DND-41 (cell line): ENCODE measurements at regions not wholly inside any gene's neighbourhood (a gene's known extent, or its start where the extent isn't known, plus 50 kb on each side); places are given as distances from the start of the nearest gene placed in this dataset.

Experiments used
- ATAC-seq: fragments of 200-7000 bp; cut with Tn5 transposase; 3 replicates; pipeline ENCODE4 v1.9.1; 2021; ENCODE audit warnings: low read depth; ENCODE audit not compliant: insufficient read depth
- DNase-seq: peaks from one replicate; pipeline ENCODE4 v3.0.0-alpha.2; 2020
- H2AFZ ChIP-seq: 2 replicates; pipeline ENCODE4 v1.6.0; 2012; ENCODE audit warnings: low read depth, low read length
- H3K27ac ChIP-seq: 2 replicates; pipeline ENCODE4 v1.5.1; 2012; ENCODE audit warnings: low read length, inconsistent platforms
- H3K27me3 ChIP-seq: fragments of 200-600 bp; sonication (generic); 2 replicates; pipeline ENCODE4 v1.6.0; 2012; ENCODE audit warnings: low read length, mild to moderate bottlenecking, inconsistent platforms; ENCODE audit not compliant: insufficient read depth, poor library complexity
- H3K36me3 ChIP-seq: 2 replicates; pipeline ENCODE4 v1.5.1; 2012; ENCODE audit warnings: low read length, inconsistent platforms; ENCODE audit not compliant: insufficient read depth
- H3K4me1 ChIP-seq: 2 replicates; pipeline ENCODE4 v1.5.1; 2012; ENCODE audit warnings: mild to moderate bottlenecking, low read length; ENCODE audit not compliant: insufficient read depth
- H3K4me2 ChIP-seq: 2 replicates; pipeline ENCODE4 v1.6.0; 2012; ENCODE audit warnings: mild to moderate bottlenecking, moderate library complexity, low read length, inconsistent platforms; ENCODE audit not compliant: insufficient read depth
- H3K4me3 ChIP-seq, 2 experiments: fragments of 200-600 bp in 1 of 2; shearing (Covaris generic) in 1 of 2; 2 replicates each; pipeline ENCODE4 v1.5.1; 2012 to 2016; ENCODE audit warnings: inconsistent platforms in 2 of 2, low read length in 2 of 2, mild to moderate bottlenecking in 2 of 2, low read depth in 1 of 2, moderate library complexity in 1 of 2
- H3K79me2 ChIP-seq: 2 replicates; pipeline ENCODE4 v1.6.0; 2012; ENCODE audit warnings: low read length, inconsistent platforms; ENCODE audit not compliant: insufficient read depth
- H3K9ac ChIP-seq: 2 replicates; pipeline ENCODE4 v1.6.0; 2012; ENCODE audit warnings: low read depth, mild to moderate bottlenecking, inconsistent platforms, low read length, moderate library complexity
- H3K9me3 ChIP-seq: 2 replicates; pipeline ENCODE4 v1.5.1; 2012; ENCODE audit warnings: low read length, moderate library complexity, mild to moderate bottlenecking, inconsistent platforms; ENCODE audit not compliant: insufficient read depth, severe bottlenecking
- H4K20me1 ChIP-seq: 2 replicates; pipeline ENCODE4 v1.6.0; 2012; ENCODE audit warnings: low read length; ENCODE audit not compliant: insufficient read depth
- EZH2 ChIP-seq: IDR thresholded peaks from 3 replicates; pipeline ENCODE4 v1.6.1; 2012; ENCODE audit warnings: borderline replicate concordance, low read depth, mild to moderate bottlenecking, moderate library complexity, low read length, inconsistent platforms; ENCODE audit not compliant: severe bottlenecking
- TF ChIP-seq, protein P1 (sequence below): IDR thresholded peaks from 2 replicates; pipeline ENCODE4 v1.5.1; 2012; ENCODE audit warnings: borderline replicate concordance, low read length, moderate library complexity, mild to moderate bottlenecking; ENCODE audit not compliant: poor library complexity, severe bottlenecking; ENCODE audit errors: extremely low read depth

DNA sequence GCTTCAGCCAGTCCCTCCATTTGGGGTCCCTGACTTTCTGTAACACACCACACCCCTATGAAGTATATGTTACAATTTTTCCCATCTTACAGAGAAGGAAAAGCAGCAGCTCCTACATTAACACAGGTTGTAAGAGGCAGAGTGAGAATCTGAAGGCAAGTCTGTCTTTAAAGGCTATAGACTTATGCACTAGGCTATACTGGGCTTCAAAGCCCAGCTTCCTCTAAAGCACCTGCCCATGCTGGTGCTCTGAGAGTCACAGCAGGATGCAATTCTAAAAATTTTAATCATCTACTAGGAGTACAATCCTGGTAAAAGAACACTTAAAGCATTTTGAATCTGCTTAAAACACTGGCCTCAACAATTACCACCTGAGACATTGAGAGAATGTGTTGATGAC is 113.0 kb upstream of the NLGN4Y start:
- no peaks in the 10 kb centered on the region for H3K9me3 ChIP-seq
- H3K4me1 ChIP-seq = no peaks in the 10 kb centered on the region
- no peak overlapping the region for H2AFZ ChIP-seq
- no peak overlapping the region for H3K4me3 ChIP-seq
- no peak for ATAC-seq
- no peak overlapping the region for H3K4me2 ChIP-seq
- no peaks in the 10 kb centered on the region for H3K79me2 ChIP-seq
- H3K27ac ChIP-seq = no peak overlapping the region
- no peaks in the 10 kb centered on the region for H4K20me1 ChIP-seq
- TF ChIP-seq EZH2 = no peak
- TF ChIP-seq, protein P1, sequence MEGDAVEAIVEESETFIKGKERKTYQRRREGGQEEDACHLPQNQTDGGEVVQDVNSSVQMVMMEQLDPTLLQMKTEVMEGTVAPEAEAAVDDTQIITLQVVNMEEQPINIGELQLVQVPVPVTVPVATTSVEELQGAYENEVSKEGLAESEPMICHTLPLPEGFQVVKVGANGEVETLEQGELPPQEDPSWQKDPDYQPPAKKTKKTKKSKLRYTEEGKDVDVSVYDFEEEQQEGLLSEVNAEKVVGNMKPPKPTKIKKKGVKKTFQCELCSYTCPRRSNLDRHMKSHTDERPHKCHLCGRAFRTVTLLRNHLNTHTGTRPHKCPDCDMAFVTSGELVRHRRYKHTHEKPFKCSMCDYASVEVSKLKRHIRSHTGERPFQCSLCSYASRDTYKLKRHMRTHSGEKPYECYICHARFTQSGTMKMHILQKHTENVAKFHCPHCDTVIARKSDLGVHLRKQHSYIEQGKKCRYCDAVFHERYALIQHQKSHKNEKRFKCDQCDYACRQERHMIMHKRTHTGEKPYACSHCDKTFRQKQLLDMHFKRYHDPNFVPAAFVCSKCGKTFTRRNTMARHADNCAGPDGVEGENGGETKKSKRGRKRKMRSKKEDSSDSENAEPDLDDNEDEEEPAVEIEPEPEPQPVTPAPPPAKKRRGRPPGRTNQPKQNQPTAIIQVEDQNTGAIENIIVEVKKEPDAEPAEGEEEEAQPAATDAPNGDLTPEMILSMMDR = no peak
- no peak overlapping the region for H3K9ac ChIP-seq
- no peaks in the 10 kb centered on the region for H3K36me3 ChIP-seq
- no peak for DNase-seq
- no peaks in the 10 kb centered on the region for H3K27me3 ChIP-seq

DNA sequence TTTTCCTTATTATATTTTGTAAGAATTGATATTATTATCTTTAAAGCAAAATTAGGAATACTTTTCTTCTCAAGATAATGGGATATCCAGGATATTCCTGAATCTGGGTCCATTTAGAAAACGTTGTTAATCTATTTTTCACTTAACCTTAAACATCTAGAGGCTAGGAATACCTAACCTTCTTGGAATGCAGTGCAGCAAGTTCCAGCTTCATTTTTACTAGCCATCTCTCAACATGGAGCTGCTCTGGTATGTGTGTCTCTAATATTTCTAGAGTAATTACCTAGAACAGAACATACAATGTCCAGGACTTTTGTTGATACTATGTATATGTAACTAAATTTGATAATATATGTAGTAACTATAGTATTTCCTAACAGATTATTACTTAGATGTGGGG is 87.8 kb upstream of the NLGN4Y start:
- ATAC-seq (no peak), DNase-seq (no peak)
- H3K9me3 ChIP-seq = no peaks in the 10 kb centered on the region
- H3K36me3 ChIP-seq = no peaks in the 10 kb centered on the region
- no peaks in the 10 kb centered on the region for H3K4me1 ChIP-seq
- no peaks in the 10 kb centered on the region for H3K79me2 ChIP-seq
- H3K4me3 ChIP-seq = no peak overlapping the region
- no peak overlapping the region for H3K9ac ChIP-seq
- no peak overlapping the region for H3K27ac ChIP-seq
- no peak overlapping the region for H3K4me2 ChIP-seq
- no peaks in the 10 kb centered on the region for H3K27me3 ChIP-seq
- no peak overlapping the region for H2AFZ ChIP-seq
- no peak for TF ChIP-seq EZH2
- TF ChIP-seq, protein P1 = no peak
- no peaks in the 10 kb centered on the region for H4K20me1 ChIP-seq

DNA sequence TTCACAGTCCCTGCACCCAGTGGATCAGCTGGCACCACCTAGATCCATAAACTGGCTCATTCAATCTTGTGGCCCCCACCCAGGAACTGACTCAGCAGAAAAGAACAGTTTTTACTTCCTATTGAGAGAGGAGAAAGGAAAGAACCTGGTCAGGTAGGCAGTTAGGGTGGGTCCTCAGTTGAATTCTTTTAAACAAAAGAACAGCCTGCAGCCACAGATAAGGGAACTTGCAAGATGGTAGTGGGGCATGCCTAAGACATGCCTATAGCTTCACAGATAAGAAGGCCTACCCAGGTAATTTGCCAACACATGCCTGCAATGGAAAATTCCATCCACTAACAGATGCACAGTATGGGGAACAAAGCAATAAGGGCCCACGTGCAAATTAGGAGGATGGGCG is 86.7 kb upstream of the NLGN4Y start:
- no peaks in the 10 kb centered on the region for H3K27me3 ChIP-seq
- no peaks in the 10 kb centered on the region for H3K9me3 ChIP-seq
- no peak overlapping the region for H3K4me3 ChIP-seq
- H3K9ac ChIP-seq = no peak overlapping the region
- H3K36me3 ChIP-seq = no peaks in the 10 kb centered on the region
- H3K4me1 ChIP-seq = no peaks in the 10 kb centered on the region
- no peak for DNase-seq
- no peak for TF ChIP-seq EZH2
- TF ChIP-seq, protein P1 = no peak
- H3K79me2 ChIP-seq = no peaks in the 10 kb centered on the region
- H2AFZ ChIP-seq = no peak overlapping the region
- H3K4me2 ChIP-seq = no peak overlapping the region
- no peak overlapping the region for H3K27ac ChIP-seq
- ATAC-seq = no peak
- no peaks in the 10 kb centered on the region for H4K20me1 ChIP-seq

DNA sequence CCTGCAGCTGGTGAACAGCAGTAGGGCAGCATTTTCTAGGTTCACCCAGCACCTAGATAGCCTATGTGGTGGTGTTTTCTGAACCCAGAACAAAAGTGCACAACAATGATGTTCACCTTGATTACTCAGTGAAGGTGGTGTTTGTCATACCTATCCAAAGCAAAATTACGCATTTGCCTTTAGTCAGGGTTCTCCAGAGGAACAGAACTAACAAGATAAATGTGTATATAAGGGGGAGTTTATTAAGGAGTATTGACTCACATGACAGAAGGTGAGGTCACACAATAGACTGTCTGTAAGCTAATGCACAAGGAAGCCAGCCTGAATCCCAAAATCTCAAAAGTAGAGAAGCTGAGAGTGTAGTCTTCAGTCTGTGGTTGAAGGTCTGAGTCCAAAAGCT is 85.9 kb upstream of the NLGN4Y start:
- DNase-seq (no peak), ATAC-seq (no peak)
- H3K27ac ChIP-seq = no peak overlapping the region
- H3K9me3 ChIP-seq = no peaks in the 10 kb centered on the region
- H3K4me1 ChIP-seq = no peaks in the 10 kb centered on the region
- H4K20me1 ChIP-seq = no peaks in the 10 kb centered on the region
- H3K4me2 ChIP-seq = no peak overlapping the region
- no peaks in the 10 kb centered on the region for H3K36me3 ChIP-seq
- H3K9ac ChIP-seq = no peak overlapping the region
- no peaks in the 10 kb centered on the region for H3K27me3 ChIP-seq
- no peaks in the 10 kb centered on the region for H3K79me2 ChIP-seq
- no peak overlapping the region for H2AFZ ChIP-seq
- no peak for TF ChIP-seq EZH2
- TF ChIP-seq, protein P1 = no peak
- H3K4me3 ChIP-seq = no peak overlapping the region
